GM18870 (cell line): ENCODE measurements at regions not wholly inside any gene's neighbourhood (a gene's known extent, or its start where the extent isn't known, plus 50 kb on each side); places are given as distances from the start of the nearest gene placed in this dataset.
"Not testable (repeated sequence)": the region's sequence is repeated elsewhere in the genome, so short reads cannot be mapped to it uniquely, and the experiment has no call there.

Experiments
- ATAC-seq: cut with Tn5 transposase; IDR thresholded peaks from one replicate; pipeline ENCODE4 v1.9.1; 2021; ENCODE audit warnings: moderate library complexity; ENCODE audit not compliant: unreplicated experiment

- ATAC-seq: peak; percentile 39
These were observed 84.8 kb upstream of the BMP2K start for GRCh38 chr4:78691334-78691754.

DNA sequence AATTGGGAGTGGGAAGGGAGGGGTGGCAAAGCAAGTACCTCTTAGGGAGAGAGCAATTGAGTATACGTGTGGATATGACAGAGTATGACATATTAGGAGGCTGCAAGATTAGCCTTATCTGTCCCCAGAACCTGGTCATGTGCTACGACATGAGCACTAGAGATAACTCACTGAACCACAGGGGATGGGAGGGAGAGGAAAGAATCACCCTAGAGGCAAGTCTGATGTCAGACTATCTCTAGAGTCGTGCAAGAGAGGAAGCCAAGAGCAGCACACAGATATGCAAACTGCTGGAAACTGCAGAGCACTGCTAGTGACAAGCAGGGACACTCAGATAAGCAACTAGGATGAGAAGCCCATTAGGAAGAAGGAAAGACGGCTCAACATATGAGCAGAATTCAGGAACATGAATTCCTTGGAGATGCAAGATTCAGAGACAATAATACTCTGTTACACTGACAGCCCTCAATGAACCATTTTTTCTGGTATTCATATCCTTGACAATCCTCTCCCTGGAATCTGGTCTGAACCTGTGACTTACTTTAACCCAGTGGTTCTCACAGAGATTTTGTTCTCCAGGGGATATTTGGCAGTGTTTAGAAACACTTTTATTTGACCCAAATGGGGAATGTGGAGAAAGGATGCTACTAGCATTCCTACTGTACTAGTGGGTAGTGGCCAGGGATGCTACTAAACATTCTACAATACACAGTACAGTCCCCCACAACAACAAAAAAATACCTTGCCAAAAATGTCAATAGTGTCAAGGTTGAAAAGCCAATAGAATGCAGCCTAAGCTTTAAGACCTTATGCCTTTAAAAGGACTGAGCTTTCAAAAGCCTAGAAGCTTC is 84.0 kb upstream of the BMP2K start:
- no peak for ATAC-seq

DNA sequence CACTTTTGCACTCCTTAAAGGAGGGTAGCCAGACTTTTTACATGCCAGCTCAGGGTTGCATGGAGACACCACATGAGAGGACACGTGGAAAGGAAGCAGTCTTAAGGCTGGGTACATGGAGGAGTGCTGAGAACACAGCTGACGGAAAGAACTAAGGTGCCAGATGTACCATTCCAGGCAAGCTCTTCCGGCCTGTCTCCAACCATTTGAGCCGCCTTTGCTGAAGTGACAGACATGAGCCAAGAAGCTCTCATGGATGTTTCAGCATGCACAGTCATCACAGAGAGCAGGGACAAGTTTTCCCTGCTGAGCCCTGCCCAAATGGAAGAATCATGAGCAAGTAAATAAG is 83.4 kb upstream of the BMP2K start:
- ATAC-seq: no peak

DNA sequence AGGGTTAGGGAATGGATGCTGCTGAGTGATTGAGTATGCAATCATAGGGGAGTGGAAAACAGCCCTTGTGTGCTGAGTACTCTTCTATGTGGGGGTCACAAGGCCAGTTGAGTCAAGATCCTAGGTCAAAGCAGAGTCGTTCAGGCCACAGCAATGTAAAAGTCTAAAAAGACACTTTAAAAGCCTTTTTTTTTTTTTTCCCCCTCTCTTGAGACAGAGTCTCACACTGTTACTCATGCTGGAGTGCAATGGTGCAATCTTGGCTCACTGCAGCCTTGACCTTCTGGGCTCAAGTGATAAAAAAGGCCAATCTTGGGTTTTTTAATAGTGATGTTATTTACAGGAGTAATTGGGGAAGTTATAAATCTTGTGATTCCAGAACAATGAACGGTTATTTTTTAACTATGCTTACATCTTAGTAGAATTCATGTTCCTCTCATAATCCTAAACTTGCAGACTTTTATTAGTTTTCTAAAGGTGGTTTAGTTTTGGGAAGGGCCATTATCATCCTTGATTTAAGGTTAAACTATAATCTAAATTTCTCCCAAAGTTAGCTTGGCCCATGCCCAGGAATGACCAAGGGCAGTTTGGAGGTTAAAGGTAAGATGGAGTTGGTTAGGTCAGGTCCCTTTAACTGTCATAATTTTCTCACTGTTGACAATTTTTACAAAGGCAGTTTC is 82.2 kb upstream of the BMP2K start:
- no peak for ATAC-seq

DNA sequence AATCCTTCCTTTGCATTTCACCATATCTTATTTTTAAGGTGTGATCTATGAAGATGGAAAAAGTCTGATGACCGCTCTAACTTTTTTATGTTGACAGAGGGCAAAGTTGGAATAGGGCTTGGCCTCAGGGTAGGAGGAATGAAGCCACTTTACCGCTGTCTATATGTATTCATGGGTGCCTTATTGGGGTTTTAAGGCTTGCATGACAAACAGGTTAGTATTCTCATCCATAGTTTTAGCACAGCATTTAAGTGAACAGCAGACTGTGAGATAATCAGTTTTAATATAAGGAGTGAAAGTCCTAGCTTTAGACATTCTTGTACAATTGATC is 81.7 kb upstream of the BMP2K start:
- ATAC-seq: no peak

DNA sequence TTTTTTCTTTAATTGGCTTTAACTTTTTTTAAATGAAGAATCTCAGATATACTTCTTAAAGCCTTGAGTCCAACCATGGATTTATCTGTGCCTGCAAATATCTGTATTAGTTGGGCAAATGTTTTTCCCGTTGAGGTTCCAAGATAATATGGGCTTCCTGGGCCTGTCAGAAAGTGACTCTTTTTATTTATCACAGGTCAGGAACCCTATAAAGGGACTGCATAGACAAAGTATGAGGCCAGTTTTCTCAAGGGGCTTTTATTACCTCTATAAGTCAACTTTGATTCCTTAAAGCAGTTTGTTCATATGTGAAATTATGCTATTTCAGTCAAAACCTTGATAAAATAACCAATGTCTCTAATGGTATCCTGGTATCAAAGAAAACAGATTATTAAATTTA is 80.2 kb upstream of the BMP2K start:
- ATAC-seq: no peak

DNA sequence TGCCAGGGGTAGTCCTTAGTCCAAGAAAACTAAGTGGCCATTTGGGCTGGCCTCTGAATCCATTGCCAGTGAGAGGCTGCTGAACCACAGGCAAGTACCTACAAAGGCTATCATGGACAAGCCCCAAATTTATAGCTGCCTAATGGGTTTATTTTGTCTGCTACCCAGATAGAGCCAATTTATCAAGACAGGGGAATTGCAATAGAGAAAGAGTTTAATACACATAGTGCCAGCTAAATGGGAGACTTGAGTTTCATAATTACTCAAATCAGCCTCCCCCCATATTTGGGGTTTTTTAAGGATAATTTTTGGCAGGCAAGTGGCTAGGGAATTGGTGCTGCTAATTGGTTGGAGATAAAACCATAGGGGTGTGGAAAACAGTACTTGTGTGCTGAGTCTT is 73.1 kb upstream of the BMP2K start:
- ATAC-seq: no peak

- ATAC-seq: no peak
These were observed 71.8 kb upstream of the BMP2K start for GRCh38 chr4:78704317-78704716.

GRCh38 chr4:78704981-78705683 is 71.0 kb upstream of the BMP2K start:
- ATAC-seq: no peak

GRCh38 chr4:78706302-78706701 is 69.8 kb upstream of the BMP2K start:
- ATAC-seq: no peak

DNA sequence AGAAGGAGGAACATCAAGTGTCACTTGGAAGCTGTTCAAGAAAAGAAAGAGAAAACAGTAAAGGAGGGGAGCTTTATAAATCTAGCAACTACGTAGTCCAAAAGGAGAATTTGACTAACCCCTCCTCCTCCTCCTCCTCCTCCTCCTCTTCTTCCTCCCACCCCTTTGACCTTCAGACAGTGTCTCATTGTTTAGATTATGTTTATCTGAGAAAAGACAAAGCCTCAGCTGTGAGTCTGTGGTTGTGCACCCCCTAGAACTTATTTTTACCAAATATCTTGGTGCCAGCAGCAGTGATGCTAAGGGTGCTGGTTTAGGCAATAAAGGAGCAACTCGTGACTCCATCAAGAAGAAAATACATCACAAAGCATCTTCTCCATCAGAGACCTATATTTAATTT is 68.9 kb upstream of the BMP2K start:
- no peak for ATAC-seq

GRCh38 chr4:78707793-78708192 is 68.4 kb upstream of the BMP2K start:
- ATAC-seq: no peak

GRCh38 chr4:78710536-78710935 is 65.6 kb upstream of the BMP2K start:
- no peak for ATAC-seq

- no peak for ATAC-seq
These were observed 64.5 kb upstream of the BMP2K start for GRCh38 chr4:78711676-78712075.

DNA sequence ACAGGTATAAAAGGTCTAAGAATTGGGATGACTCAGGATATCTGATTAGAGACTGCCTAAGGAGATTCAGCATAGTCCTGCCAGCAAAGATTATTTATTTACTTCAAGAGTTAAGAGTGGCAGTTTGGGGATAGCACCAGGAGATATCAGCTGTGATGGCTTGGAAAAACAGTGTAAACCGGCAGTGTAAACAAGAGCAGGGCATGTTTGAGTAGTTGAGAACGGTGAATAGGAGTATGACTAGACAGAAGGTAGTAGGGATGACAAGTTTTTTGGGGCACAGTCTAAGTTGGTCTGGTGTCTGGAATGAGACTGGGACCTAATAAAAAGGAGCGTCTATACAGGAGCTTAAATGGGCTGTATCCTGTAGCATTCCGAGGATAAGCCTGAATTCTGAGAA is 61.6 kb upstream of the BMP2K start:
- not testable (repeated sequence) for ATAC-seq

DNA sequence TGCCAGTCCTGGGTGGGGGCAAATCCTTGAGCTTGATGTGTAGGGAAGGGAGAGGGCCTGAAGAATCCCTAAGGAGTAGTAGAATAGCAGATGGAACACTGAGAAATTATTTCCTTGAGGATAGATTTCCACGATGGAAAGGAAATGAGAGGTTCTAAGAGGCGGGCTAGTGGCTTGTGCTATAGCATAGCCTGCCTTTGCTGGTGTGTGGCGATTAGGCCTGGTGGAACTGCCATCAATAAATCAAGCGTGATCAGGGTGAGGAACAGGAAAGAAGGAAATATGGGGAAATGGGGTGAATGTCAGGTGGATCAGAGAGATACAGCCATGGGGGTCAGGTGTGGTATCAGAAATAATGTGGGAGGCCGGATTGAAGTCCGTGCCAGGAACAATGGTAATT is 60.8 kb upstream of the BMP2K start:
- ATAC-seq: not testable (repeated sequence)

GRCh38 chr4:78717712-78718111 is 58.4 kb upstream of the BMP2K start:
- not testable (repeated sequence) for ATAC-seq

GRCh38 chr4:78720204-78720603 is 55.9 kb upstream of the BMP2K start:
- no peak for ATAC-seq

DNA sequence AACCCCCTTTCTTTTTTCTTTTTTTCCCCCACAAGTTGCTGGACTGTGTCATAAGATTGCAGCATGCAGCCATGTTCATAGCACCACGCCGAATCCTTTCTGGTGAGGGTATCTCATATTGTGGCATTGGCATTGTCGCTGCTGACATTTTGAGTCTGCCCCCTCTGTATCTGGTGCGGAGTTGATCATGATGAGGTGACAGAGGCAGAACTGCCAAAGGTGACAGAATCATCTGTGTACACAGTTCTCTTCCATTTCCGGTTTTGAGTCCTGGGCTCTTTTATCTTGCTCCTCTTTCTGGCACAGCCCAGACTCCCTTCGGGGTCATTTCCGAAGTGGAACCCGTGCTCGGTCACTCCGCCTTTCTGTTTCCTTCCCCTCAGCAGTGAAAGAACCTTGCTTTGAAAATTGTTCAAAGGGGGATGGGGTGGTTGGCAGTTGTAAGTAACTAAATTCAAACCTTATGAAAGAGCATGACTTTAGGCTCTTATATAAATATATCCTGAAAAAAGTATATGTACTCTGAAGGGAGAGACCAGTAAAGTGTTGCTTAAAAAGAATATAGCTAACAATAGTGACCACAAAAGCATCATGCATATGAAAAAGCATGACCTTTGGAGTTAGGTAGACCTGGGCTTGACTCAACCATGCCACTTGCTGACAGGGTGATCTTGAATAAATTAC is 55.0 kb upstream of the BMP2K start:
- ATAC-seq: peak; percentile 81

GRCh38 chr4:78721747-78722146 is 54.4 kb upstream of the BMP2K start:
- ATAC-seq: no peak

GRCh38 chr4:78722320-78722719 is 53.8 kb upstream of the BMP2K start:
- ATAC-seq: no peak
